Hepatocyte (in vitro differentiated cells): ENCODE measurements at regions not wholly inside any gene's neighbourhood (a gene's known extent, or its start where the extent isn't known, plus 50 kb on each side); places are given as distances from the start of the nearest gene placed in this dataset.

Source experiments
- CTCF ChIP-seq: fragments of 200-600 bp; sonication (generic); IDR thresholded peaks from 2 replicates; pipeline ENCODE4 v1.5.1; 2016; ENCODE audit warnings: antibody characterized with exemption, mild to moderate bottlenecking; ENCODE audit not compliant: poor library complexity
- EZH2 ChIP-seq: fragments of 200-600 bp; sonication (generic); IDR thresholded peaks from 2 replicates; pipeline ENCODE4 v1.6.1; 2016; ENCODE audit warnings: antibody characterized with exemption, mild to moderate bottlenecking, borderline replicate concordance
- EZH2phosphoT487 ChIP-seq: fragments of 200-600 bp; sonication (generic); IDR thresholded peaks from one replicate; pipeline ENCODE4 v1.6.1; 2018; ENCODE audit warnings: antibody characterized with exemption, mild to moderate bottlenecking, low read depth, moderate library complexity; ENCODE audit not compliant: unreplicated experiment, severe bottlenecking

GRCh38 chr10:36129051-36129450 lies 487.0 kb upstream of the FZD8 start:
- TF ChIP-seq CTCF (no peak), EZH2 (no peak), EZH2phosphoT487 (no peak)
